HG02798 (cell line): ENCODE measurements at regions not wholly inside any gene's neighbourhood (a gene's known extent, or its start where the extent isn't known, plus 50 kb on each side); places are given as distances from the start of the nearest gene placed in this dataset.
"Not testable (repeated sequence)": the region's sequence is repeated elsewhere in the genome, so short reads cannot be mapped to it uniquely, and the experiment has no call there.

Experiments
- ATAC-seq: cut with Tn5 transposase; IDR thresholded peaks from one replicate; pipeline ENCODE4 v1.9.1; 2021; ENCODE audit warnings: mild to moderate bottlenecking; ENCODE audit not compliant: unreplicated experiment, poor library complexity

- ATAC-seq = no peak
These were observed 245.6 kb upstream of the FERD3L start for GRCh38 chr7:19390795-19391194.

- no peak for ATAC-seq
These were observed 236.1 kb upstream of the FERD3L start for GRCh38 chr7:19381321-19381720.

- no peak for ATAC-seq
These were observed 233.1 kb upstream of the FERD3L start for GRCh38 chr7:19378345-19378714.

DNA sequence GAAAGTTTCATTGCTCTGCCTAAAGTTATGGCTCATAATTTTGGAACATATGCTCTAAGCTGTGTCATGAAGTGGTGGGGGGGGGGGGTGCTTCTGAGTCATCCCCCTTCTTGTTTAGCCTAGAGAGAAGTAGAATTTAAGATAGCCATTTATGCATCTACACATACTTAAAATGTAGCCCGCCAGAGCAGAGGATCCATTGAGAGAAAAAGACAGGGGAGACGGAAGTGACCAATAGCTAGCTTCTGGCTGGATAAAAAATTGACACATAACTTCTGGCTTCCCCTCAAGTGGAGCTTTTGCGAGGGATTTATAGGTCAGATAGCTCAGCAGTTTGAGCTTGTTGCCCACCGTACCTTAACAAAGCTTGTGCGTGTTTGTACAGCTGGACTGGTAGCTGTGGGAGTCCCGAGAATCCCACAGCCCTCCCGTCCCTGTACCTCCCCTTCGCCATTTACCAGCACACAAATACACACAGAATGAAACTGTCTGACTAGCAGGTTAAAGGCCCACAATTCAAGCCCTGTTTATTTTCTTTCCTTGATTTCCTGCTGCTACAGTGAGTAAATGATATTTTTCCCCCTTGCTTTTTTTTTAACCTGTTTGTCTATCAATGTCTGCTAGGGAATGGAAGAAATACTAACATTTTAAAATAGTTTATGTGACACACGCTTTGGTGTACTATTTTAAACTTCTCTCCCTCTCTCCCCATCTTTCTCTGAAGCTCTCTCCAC lies 232.6 kb upstream of the FERD3L start:
- ATAC-seq = no peak

GRCh38 chr7:19376538-19376937 lies 231.3 kb upstream of the FERD3L start:
- no peak for ATAC-seq

- ATAC-seq = no peak
These were observed 230.8 kb upstream of the FERD3L start for GRCh38 chr7:19375976-19376375.

GRCh38 chr7:19373334-19373733 lies 228.1 kb upstream of the FERD3L start:
- no peak for ATAC-seq

DNA sequence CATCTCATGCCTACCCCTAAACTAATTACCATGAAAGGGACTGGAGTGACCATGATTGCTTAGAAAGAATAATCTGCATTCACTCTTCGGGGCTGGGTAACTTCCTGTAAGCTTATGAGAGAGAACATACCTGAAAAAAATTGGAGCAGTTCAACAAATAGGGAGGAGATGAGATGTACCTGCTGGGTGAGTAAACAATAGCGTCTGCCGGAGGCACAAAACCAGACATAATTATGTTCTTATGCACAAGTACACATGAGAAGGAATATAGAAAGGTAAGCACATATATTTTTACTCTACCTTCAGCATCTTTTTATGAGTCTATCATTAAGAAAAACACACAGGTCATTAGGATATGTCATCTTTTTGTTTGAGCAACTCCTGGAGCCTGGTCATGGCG lies 224.6 kb upstream of the FERD3L start:
- no peak for ATAC-seq

DNA sequence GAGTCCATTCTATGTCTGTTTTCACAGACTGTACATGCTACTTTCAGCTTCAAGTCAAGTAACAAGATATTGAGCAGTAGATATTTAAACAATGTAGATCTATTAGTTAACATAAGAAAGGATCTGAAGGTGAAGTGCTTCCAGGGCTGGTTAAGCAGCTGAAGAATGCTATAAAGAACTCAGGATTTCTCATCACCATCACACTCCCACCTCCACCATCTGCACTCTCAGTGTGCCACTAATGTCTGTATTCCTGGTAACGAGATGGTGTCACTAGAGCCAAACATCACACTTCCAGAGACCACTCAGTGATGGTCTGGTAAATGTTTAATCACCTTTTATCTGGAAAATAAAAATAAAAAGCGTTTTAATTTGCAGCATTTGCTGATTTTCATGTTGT lies 224.0 kb upstream of the FERD3L start:
- no peak for ATAC-seq

DNA sequence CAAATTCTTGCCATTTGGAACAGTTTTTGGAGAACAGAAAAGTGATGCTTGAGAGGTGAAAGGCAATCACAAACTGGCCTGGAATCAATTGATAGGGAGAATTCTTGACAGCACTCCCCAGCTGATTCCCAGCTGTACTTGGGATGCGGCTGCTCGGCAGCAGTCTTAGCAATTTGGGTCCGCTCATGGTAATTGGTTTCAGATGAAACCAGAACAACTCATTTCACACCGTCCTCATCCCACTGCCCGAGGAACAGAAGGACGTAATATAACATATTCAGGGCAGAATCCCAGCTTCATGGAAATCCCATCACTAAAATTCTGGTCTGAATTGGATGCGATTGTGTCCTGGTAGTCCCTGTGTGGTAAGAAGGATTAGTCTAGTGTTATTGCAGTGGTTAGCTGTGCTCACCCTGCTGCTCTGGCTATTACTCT lies 223.3 kb upstream of the FERD3L start:
- no peak for ATAC-seq

GRCh38 chr7:19364950-19365349 lies 219.7 kb upstream of the FERD3L start:
- ATAC-seq = no peak

DNA sequence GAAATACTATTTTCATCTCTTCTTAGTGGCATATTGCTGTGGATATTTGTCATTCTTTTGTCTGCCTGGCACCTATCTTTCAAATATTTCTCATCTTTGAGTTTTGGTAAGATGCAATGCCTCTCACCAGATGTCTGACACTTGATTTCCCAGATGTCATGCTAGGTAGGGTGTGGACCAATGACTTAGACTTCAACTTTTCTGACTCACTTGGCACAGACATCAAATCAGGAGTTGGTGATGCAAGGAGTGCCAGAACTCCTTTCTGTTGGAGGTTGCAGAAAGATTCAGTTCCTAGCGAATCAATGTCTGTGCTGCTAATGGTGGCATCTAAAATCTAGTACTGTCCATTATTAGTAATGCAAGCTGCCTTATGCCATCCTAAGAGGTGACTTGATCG lies 216.9 kb upstream of the FERD3L start:
- ATAC-seq = no peak

GRCh38 chr7:19353180-19353579 lies 208.0 kb upstream of the FERD3L start:
- no peak for ATAC-seq

DNA sequence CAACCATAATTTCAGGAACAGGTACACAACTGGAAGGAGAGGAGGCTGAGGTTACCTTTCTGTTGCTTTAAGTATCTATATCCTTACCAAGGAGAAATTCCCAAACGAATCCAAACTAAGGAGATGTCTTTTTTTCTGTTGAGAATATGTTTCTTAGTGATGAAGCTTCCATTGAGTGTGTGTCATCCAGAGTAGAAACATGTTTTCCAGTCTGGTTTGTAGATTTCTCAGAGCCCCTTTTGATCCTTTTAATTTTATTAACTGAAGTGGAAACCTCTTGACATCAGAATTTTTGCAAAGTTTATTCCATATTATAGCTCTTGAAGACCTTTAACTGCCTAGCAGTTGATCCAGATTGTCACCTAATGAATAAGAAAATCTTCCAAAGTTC lies 207.1 kb upstream of the FERD3L start:
- ATAC-seq = no peak

DNA sequence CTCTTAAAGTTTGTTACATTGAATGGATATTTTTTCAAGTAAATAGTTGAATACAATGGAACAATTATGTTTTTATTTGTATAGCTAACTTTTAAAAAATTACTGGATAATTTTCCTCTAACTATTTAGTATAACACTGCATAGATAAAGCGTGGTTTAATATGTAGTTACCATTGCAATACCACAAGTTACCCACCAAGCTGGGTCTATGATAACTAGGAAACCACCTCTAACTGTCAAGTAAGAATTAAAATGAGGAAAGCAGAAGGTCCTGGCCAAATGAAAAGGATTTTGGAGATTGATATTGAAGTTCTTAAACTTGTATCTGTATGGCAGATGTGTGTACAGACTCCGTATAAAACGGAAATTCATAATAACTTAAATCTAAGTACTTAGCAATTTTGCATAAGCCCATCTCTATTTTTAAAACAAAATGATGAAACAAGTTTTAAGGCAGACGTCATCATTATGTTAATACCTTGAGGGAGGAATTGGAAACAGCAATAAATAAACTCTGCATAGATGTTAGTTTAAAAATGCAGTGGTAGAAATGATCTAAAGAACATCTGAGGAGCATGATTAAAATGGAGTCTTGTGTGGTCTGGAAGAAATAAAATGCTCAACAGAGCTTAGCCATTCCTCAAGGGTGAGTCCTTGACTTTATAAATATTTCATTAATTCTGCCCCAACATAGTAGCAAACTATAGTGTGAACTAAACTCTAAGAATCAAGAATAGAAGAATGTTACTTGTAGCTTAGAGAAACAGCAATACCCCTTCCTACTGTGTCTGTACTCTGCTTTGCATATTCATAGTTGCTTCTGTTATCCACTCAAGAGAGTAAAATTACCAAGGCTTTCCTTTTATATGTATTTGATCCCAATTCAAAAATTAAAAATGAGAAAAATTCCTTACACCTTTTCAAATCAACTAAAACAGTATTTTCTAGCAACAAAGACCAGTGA lies 206.4 kb upstream of the FERD3L start:
- ATAC-seq = no peak

GRCh38 chr7:19339512-19339911 lies 194.3 kb upstream of the FERD3L start:
- no peak for ATAC-seq

DNA sequence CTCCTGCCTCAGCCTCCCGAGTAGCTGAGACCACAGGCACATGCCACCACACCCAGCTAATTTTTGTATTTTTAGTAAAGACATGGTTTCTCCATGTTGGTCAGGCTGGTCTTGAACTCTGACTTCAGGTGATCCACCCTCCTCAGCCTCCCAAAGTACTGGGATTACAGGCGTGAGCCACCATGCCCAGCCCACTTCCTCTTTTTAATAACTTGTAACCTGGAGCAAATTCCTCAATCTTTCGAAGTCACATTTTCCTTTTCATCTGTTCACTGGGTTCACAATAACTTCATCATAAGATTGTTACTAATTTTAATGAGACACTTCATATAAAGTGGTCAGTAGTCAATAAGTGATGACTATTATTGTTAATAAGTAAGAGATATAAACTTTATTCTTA lies 193.3 kb upstream of the FERD3L start:
- ATAC-seq = not testable (repeated sequence)

GRCh38 chr7:19336836-19337383 lies 191.7 kb upstream of the FERD3L start:
- no peak for ATAC-seq

- no peak for ATAC-seq
These were observed 188.5 kb upstream of the FERD3L start for GRCh38 chr7:19333706-19334105.

DNA sequence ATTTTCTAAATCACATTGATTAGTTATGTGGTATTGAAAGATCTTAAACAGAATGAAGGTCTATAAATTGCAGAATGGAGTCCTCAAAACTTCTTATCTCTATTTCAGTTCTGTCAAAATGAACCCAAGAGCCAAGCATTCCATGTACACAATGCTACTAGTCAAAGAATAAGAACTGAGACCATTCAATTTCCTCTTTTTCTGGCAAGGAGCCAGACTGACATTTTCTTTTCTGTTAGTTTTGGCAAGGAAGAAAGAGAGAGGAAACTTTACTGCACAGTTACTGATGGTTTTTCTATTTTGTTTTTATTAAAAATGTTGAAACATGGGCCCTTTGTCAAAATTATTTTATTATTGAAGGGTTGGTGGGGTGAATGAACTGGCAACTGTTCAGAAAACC lies 181.8 kb upstream of the FERD3L start:
- no peak for ATAC-seq

DNA sequence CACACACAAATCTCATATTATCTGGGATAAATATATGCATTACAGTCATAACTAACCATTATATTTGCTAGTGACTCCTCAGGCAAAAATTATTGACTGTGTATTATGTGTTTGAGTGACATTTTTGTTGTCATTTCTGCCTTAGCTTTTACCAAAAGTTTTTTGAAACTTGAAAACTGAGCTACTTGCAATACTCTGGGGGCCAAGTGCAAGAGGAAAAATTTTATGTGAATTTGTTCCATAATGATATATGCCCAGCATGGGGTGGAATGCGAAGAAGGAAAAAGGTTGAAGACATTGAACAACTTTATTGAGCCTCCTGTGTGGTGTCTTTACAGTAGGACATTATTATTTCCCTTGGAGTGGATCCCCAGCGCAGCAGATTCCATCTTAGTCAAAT lies 176.8 kb upstream of the FERD3L start:
- ATAC-seq = no peak
